ENCODE measurements at regions not wholly inside any gene's neighbourhood (a gene's known extent, or its start where the extent isn't known, plus 50 kb on each side); places are given as distances from the start of the nearest gene placed in this dataset.
"Not testable (repeated sequence)": the region's sequence is repeated elsewhere in the genome, so short reads cannot be mapped to it uniquely, and the experiment has no call there.

GRCh38 chr4:49164916-49165315, 178.8 kb downstream of the CWH43 start:
- not testable (repeated sequence) for TF ChIP-seq CTCF (conservative IDR thresholded peaks at IDR 0.05); ZFX (IDR thresholded peaks at IDR 0.05)
